HS-5 (cell line): ENCODE measurements at regions not wholly inside any gene's neighbourhood (a gene's known extent, or its start where the extent isn't known, plus 50 kb on each side); places are given as distances from the start of the nearest gene placed in this dataset.

Experiments
- DNase-seq: peaks from one replicate; pipeline ENCODE4 v3.0.0-alpha.2; 2012; ENCODE audit warnings: low read depth

DNA sequence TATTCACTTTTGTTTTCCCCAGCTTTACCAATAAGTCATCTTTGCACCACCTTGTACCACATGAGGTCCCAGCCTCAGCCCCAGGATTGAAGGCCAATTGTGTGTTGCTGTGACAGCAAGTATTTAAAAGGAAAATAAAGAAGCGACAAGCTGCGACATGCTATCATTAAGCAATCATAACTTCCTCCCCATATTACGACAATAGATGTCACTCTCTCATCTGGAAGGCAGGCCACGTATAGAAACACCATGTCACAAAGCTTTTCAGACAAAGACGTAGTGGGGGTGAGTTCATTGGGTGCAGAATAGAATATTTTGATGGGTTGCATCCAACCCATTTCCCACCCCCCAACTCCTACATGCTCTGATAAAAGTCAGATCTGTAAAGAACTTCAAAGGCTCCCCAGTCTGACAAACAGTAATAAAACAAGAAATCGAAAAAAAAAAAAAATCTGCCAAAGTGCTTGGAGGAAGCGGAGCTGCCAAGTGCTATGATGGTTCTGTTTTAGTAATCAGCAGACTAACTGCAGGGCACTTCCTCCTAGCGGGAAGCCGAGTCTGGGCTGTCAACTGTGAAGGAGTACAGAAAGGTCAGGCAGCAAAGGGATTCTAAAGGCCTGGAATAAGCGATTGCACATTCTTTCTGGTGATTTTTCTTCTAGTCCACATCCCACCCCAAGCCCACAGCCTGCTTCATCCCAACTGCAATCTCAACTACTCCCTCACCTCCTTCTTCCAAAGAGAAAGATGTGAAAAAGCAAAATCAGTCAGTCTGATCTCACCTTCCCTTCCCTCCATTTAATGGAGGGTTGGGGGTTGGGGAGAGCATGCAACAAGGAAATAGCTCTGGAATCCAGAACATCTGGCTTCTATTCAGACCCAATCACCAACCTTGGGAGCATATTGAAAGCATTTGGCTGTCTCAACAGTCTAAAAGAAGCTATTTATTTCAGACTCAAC lies 131.4 kb upstream of the UBASH3B start:
- no peak for DNase-seq

DNA sequence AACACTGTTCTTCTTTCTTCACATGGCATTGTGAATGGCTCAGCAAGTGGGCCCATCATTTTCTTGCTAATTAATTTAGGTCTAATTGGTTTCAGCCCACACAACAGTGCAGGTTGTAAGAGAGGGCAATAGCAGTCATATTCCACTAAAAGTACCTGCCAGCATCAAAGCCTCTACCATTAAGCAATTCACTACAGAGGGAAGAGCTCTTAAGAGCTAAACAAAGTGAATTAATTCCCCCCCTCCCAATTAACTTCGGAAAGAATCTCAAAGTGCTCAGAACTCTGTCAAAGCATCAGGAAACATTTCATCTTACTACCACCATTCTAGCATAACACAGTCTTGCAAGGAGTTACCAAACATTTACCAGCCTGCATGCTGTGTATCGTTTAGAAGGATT lies 133.9 kb upstream of the UBASH3B start:
- no peak for DNase-seq

DNA sequence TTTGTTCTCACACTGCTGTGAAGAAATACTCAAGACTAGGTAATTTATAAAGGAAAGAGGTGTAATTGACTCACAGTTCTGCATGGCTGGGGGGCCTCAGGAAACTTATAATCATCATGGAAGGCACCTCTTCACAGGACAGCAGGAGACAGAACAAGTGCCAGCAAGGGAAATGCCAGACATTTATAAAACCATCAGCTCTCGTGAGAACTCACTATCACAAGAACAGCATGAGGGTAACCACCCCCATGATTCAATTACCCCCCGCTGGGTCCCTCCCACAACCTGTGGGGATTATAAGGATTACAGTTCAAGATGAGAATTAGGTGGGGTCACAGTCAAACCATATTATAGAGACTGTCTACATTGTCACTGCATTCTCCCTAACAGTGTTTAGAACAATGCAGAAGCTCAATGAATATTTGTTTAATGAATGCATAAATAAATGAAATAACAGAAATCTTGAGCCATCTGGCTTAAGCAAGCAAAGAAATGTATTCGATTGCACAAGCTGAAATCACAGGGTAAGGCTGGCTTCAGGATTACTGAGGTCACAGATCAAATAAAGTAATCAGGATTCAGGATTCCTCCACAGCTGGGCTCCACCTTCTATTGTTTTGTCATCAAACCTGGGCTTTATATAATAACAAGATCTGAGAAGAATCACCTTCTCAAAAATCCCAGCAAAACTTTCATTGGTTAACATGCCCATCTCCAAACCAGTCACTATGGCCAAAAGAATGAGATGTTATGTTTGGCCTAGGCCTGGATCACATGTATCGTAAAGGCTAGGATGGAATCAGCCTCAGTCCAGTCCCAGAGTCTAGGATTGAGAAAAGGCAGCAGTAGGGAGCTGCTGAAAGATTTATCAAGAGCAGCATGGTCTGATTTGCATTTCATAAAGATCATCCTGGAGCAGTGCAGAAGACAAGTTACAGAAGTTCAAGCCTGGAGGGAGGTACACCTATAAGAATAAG lies 137.8 kb upstream of the UBASH3B start:
- no peak for DNase-seq

DNA sequence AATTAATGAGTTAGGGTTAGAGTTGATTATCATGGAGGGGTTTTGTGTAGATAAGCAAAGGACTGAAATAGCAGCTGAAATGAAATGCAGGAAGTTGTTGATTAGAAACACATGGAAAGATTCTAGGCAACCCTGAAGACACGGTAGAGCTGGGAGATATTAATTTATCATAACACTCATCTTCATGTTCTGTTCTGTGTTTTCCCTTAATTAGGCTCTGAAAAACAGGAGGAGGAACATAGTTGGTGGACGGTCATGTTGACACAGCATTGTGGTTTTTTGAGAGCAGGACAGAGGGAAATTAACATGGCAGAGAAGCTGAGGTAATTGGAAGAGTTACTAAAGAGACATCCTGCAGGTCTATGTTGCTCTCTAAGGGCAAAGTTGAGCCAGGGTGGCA lies 138.8 kb upstream of the UBASH3B start:
- no peak for DNase-seq

DNA sequence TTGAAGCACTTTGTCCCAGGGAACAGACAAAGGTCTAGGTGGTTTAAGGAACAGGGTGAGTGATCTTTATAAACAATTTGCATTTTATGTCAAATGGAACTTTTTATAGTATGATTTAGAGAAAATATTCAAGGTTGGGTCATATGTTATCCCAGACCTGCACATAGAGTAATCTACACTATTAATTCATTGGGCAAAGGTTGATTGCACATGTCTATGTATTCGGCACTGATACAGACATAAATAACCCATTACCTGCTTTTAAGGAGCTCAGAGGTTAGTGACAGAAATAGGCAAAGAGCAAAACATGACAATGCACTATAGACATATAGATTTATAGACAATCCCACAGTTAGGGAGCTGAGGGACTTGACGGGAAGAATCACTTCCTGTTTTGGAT lies 141.5 kb upstream of the UBASH3B start:
- no peak for DNase-seq

DNA sequence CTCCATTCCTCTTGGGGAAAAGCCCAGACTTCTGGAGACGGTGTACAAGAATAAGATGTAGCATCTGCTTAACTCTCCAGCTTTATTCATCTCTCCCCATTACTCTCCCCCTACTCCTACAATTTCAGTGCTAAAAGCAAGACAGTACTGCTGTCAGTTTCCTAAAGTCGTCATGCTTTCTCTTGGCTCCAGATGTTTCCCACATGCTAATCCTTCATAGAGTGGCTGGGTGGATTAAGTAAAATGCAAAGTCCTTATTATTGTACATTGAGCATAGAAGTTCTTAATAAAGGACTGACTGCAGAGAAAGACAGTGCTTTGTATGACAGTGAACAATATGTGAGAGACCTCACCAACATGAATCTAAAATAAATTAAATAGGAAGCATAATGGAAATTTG lies 142.2 kb upstream of the UBASH3B start:
- no peak for DNase-seq

DNA sequence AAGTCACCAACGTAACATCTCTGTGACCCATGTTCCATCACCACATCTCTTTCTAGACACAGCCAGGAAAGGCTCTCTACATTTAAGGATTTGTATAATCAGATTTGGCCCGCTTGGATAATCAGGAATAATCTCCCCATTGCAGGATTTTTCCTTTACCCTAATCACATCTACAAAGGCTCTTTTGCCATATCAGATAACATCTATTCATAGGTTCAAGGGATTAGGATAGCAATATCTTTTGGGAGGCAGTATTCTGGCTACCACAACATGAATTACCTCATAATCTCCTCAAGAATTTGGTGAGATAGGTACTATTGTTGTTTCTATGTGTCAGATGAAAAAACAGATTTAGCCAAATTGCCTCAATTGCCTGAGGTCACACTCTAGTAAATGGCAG lies 142.8 kb upstream of the UBASH3B start:
- DNase-seq, result no peak

DNA sequence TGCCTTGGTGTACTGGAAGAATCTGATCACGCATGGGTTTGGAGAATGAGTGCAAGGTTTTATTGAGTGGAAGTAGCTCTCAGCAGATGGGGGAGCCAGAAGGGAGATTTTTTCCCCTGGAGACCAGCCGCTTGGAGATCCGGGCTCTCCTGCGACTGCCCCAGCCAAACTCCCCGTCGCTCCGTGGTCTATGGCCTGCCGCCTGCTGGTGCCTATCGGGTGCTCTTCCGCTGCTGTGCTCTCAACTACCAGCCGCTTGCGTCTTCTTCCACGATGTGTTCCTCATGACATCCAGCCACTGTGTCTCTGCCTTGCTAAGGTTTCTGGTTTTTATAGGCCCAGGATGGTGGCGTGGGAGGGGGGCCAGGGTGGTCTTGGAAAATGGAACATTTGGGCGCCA lies 145.6 kb upstream of the UBASH3B start:
- DNase-seq, result no peak

DNA sequence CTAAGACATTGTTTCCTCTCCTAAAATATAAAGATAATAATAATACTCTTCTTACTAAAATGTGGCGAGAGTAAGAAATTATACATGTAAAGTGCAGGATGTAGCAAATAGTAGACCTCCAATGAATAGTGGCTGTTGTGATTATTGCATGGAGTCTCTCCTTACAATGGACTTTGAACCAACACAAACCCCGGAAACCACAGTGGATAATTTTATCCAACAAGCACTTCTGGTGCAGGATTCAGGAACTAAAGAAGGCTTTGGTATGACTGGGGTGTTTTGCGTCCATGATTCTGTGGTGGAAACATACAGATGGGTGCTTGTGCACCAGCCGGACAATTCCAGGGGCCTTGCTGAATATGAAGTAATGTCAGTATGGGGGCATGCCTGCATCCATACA lies 146.4 kb upstream of the UBASH3B start:
- DNase-seq, result no peak

DNA sequence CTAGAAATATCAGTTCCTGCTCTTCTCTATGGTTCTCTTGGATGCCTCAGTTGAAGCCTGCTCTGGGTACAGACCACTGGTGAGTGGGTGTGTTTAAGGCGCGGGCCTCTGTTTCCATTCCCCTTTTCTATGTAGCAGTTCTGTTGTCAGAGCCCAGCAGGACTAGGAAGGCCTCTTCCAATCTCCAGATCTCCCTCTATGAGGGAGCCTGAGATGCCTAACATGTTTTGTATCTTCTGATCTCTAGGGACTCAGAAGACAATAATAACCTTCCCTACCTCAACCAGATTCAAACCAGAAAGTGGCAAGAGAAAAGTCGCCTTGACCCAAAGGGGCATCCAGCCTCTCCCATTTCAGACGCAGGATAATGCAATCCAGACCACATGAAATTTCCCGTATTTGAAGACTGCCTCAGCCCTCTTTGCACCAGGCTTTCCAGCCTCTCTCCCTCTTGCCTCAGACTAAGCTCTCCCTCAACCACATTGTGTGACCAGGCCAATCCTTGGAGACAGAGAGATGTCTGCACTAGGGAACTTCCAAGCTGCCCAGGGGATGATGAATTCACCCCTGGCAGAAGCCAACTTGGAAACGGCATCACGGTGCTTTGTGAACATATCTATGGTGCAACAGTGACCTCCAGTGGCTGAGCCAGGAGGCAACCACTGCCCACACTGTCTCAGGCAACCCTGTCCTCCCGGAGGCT lies 150.1 kb upstream of the UBASH3B start:
- DNase-seq, result peak; percentile 71

DNA sequence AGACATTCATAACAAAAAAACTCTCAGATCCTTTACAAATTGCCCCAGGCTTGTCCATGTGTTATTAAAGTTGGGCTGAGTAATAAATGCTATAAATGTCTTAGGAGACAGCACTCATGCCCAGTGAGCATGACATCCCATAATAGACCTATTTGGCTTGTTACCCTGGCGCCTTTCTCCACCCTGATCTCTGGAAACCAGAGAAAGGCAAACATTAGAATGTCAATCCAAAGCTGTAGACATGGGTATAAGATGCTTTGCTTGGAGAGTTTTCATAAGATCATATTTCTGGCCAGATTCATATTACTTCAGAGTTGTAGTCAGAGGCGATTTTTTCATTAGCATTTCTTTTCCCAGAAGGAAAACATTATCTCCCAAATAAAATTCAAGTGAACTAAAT lies 161.3 kb upstream of the UBASH3B start:
- DNase-seq, result no peak

DNA sequence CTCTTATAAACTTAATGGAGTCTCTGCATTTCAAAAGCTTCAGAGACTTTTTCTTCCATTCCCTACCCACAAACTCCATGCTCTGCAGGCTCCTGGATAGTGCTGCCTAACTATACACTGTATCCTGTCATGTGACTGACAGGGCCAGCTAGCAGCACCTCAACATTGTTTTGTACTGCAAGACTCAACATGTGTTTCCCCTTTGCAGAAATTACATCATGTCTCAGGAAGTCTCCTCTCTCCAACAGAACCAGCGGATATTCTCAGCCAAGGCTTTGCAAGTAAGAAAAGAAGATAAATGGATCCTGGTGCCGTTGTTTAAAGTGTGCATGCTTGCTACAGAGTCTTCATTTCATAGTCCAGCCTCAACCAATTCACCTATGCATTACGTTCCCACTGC lies 164.0 kb upstream of the UBASH3B start:
- no peak for DNase-seq

DNA sequence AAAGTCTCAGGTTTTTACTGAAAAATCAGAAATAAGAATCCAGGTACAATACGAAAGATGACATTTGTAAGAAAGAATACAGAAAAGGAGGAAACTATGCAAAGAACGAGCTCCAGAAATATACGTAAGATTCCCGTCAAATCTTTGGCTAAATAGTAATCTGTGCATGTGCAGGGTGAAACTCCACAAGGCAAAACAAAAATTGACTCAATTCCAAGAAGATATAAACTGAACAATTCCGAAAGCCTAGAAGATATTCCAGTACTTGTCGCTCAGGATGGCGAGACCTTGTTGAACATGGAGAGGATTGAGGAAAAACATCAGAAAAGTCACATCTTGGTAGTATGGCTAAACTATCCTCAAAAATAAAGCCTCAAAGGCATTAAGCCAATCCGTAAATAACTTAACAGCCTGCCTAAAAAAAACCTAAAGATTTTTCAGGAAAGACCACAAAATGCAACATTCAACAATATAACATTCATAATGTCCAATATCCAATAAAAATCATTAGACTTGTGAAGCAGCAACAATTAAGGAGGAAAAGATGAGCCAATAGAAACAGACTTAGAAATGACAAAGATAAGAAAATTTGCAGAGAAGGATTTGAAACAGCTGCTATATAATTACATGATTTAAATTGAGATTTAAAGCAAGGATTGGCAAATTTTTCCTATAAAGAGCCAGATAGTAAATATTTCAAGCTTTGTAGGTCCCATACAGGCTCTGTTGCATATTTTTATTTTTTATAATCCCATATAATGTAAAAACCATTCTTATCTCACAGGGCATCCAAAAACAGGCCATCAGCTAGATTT lies 166.4 kb upstream of the UBASH3B start:
- DNase-seq, result no peak

DNA sequence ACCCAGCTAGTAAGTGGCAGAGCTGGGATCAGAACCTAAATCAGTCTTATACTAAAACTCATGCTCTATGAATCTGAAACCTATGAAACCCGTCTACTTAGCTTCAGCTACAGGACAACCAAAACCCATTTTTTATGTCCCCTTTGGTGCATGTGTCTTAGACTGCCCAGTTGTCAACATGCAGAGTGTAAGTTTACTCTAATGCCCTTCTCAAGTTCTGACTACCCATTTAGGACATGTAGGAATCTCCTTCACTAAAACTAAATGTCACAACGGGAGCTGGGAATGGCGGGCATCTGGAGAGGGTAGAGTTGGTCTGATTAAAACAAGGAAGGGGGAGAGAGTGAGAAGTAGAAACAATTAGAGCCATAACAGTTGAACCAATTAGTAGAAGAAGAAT lies 167.9 kb upstream of the UBASH3B start:
- DNase-seq, result no peak

DNA sequence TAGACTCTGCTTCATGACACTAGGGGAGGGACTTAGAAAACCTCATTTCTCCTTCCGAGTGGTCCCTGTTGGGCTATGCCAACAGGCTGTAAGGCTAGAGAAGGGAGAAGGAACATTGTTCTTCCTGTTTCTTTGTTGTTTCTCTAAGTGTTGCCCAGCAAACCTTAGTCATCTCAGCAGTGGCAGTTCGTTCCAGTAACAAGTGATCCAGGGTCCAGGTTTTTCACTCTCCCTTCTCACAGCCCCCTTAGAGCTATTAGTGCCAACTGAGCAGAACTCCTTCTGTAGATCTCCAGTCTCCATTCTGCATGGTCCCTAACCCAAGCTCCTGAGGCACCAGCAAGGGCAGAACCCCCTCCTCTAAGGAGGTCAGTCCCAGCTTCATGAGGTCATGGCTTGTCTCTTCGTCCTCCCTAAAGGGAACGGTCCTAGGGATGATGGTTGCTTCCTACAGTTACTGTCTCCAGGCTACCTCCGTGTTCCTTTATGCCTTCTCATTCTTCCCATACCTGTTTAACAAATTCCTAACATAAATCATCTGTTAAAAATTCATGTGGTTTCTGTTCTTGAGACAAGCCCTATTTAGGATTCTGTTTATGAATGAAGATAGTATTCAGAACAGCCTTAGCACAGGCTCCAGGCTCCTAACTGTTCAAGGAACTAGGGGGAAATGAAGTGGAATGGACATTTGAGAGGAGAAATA lies 168.6 kb upstream of the UBASH3B start:
- DNase-seq, result no peak

DNA sequence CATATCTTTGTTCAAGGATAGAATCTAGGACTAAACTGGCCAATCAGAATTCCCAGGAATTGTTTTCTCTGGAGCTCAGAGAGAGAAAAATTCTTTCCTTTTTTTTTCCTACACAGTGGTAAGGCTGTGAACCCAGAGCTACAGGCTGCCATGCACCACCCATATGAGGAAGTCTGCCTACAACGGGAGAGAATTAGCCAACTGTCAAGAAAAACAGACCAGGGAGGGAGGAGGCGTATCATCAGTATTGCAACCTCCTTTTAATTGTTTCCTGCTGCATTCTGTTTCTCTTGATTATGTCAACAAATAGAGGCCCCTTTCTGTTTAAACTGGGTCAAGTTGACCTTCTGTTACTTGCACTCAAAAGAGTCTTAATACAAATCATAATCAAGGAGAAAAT lies 176.5 kb upstream of the UBASH3B start:
- DNase-seq, result no peak

DNA sequence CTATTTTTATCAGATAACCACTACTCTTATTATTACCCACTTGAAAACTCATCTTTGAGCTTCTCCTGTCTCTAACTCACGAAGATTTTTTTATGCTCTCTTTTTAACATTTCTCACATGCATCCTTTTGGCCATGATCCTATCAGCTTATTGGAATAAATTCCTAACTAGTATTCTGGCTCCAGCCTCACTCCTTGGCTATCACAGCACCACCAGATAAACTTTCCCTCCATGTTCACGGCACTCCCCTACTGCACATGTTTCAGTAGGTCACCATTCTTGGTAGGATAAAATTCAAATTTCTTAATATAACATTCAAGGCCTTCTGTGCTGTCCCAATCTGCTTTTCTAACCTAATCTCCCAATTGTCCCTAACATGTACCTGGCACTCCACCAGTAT lies 186.6 kb upstream of the UBASH3B start:
- DNase-seq, result no peak

DNA sequence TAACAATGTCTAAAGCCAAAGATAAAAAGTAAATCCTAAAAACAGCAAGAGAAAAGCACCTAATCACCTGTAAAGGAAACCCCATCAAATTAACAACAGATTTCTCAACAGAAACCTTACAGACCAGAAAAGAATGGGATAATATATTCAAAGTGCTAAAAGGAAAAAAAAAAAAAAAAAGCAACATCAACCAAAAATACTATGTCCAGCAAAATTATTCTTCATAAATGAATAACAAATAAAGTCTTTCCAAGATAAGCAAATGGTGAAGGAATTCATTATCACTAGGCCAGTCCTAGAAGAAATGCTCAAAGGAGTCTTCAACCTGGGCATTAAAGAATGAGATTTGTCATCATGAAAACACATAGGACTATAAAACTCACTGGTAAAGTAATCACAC lies 192.0 kb upstream of the UBASH3B start:
- DNase-seq, result no peak

DNA sequence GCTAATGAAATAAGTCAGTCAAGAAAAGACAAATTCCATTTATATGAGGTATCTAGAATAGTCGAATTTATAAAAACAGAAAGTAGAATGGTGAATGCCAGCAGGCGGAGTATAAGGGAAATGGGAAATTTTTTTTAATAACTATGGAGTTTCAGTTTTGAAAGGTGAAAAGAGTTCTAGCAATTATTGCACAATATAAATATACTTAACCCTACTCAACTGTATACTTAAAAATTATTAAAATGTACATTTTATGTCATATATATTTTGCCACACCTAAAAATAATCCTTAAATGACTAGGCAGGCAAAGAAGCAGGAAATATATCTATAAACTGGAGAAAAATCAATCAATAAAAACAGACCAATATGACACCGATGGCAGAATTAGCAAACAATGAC lies 196.5 kb upstream of the UBASH3B start:
- no peak for DNase-seq

DNA sequence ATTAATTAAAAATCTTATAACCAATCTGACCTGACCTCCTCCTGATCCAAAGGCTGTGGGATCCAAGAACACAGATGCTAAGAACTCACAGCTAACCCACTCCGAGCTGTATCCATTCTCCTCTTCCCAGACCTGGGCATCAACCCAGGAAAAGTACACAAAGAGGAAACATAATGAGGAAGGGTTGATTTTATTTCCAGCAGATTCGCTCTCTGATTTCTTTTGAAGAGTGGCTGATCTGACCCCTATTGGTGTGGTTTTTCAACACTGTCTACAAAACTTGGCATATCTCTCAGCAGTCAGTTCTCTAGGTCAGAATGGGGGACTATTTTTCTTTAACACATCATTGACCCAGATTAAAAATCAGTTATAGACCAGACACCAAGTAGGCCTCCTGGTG lies 201.9 kb upstream of the UBASH3B start:
- no peak for DNase-seq

DNA sequence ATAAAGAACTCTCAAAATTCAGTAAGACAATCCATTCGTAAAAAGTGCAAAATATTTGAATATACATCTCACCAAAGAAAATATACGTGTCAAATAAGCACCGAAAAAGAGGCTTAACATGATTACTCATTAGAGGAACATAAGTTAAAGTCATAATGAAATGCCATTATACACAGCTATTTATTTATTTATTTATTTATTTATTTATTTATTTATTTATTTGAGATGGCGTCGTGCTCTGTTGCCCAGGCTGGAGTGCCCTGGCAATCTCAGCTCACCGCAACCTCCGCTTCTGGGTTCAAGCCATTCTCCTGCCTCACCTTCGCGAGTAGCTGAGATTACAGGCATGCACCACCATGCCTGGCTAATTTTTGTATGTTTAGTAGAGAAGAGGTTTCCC lies 203.6 kb upstream of the UBASH3B start:
- DNase-seq, result no peak
